NB4 (cell line): ENCODE measurements at regions not wholly inside any gene's neighbourhood (a gene's known extent, or its start where the extent isn't known, plus 50 kb on each side); places are given as distances from the start of the nearest gene placed in this dataset.

Source experiments
- CTCF ChIP-seq: IDR thresholded peaks from one replicate; pipeline ENCODE4 v1.5.1; 2012; ENCODE audit warnings: low read depth, low read length
- MAX ChIP-seq: IDR thresholded peaks from 2 replicates; pipeline ENCODE4 v1.6.1; 2011; ENCODE audit warnings: low read depth, low read length
- MYC ChIP-seq: IDR thresholded peaks from 2 replicates; pipeline ENCODE4 v1.6.1; 2011; ENCODE audit warnings: low read depth, low read length
- POLR2A ChIP-seq: IDR thresholded peaks from 2 replicates; pipeline ENCODE4 v1.6.1; 2011; ENCODE audit warnings: mild to moderate bottlenecking; ENCODE audit not compliant: insufficient read length; ENCODE audit errors: extremely low read depth

GRCh38 chr3:102030661-102031060 lies 181.3 kb downstream of the NFKBIZ start:
- TF ChIP-seq CTCF (no peak), MAX (no peak), POLR2A (no peak), MYC (no peak)
